ENCODE measurements at regions not wholly inside any gene's neighbourhood (a gene's known extent, or its start where the extent isn't known, plus 50 kb on each side); places are given as distances from the start of the nearest gene placed in this dataset.

GRCh38 chr7:26101361-26102151, 50.4 kb upstream of the NFE2L3 start:
- DNase-seq, result no peak

- DNase-seq, result no peak
These were observed 49.8 kb upstream of the NFE2L3 start for GRCh38 chr7:26102176-26102575.
